ENCODE measurements at regions not wholly inside any gene's neighbourhood (a gene's known extent, or its start where the extent isn't known, plus 50 kb on each side); places are given as distances from the start of the nearest gene placed in this dataset.

GRCh38 chr10:47130491-47130890, 169.5 kb upstream of the GDF10 start:
- Histone ChIP-seq H3K4me3 (no peak overlapping the region), H3K27ac (no peak overlapping the region), H3K36me3 (no peaks in the 10 kb centered on the region), H3K27me3 (no peaks in the 10 kb centered on the region), H3K9me3 (no peaks in the 10 kb centered on the region), H3K4me1 (no peaks in the 10 kb centered on the region)
- intact Hi-C loops (cut with DNase I) = no loop called here
- TF ChIP-seq, protein P1, sequence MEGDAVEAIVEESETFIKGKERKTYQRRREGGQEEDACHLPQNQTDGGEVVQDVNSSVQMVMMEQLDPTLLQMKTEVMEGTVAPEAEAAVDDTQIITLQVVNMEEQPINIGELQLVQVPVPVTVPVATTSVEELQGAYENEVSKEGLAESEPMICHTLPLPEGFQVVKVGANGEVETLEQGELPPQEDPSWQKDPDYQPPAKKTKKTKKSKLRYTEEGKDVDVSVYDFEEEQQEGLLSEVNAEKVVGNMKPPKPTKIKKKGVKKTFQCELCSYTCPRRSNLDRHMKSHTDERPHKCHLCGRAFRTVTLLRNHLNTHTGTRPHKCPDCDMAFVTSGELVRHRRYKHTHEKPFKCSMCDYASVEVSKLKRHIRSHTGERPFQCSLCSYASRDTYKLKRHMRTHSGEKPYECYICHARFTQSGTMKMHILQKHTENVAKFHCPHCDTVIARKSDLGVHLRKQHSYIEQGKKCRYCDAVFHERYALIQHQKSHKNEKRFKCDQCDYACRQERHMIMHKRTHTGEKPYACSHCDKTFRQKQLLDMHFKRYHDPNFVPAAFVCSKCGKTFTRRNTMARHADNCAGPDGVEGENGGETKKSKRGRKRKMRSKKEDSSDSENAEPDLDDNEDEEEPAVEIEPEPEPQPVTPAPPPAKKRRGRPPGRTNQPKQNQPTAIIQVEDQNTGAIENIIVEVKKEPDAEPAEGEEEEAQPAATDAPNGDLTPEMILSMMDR (IDR thresholded peaks at IDR 0.05) = no peak
- TF ChIP-seq POLR2A (IDR thresholded peaks at IDR 0.05) = no peak
- TF ChIP-seq POLR2AphosphoS5 (IDR thresholded peaks at IDR 0.05; ENCODE audit: insufficient read depth in 1 of 2, low read depth in 1 of 2) = no peak
- no peak for DNase-seq (ENCODE audit: extremely low spot score in 2 of 2)

DNA sequence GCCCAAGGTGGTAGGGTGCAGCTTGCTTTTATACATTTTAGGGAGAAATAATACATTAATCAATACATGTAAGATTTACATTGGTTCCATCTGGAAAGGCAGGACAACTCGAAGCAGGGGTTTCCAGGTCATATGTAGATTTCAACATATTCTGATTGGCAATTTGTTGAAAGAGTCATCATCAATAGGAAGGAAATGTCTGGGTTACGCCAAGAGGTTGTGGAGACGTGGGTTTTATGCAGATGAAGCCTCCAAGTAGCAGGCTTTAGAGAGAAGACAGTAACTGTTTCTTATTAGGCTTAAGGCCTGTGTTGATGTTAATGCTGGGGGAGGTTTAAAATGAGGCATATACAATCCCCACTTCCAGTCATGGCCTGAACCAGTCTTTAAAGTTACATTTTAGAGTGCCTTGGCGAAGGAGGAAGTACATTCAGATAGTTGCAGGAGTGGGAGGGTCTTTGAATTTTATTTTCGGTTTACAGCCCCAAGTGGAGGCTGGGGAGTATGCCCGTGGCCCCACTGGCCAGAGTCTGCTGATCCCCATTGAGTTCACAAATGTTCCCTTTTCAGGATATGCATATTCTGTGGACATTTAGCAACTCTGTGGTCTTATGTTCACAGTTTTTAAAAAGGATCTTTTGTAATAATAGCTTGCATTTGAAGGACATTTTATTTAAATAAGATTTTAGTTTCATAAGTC, 166.0 kb upstream of the GDF10 start:
- Histone ChIP-seq H3K27me3 (no peaks in the 10 kb centered on the region), H3K27ac (no peak overlapping the region), H3K4me3 (no peak overlapping the region), H3K4me1 (no peaks in the 10 kb centered on the region), H3K9me3 (no peaks in the 10 kb centered on the region), H3K36me3 (no peaks in the 10 kb centered on the region)
- TF ChIP-seq POLR2A (IDR thresholded peaks at IDR 0.05) (no peak), POLR2AphosphoS5 (IDR thresholded peaks at IDR 0.05; ENCODE audit: insufficient read depth in 1 of 2, low read depth in 1 of 2) (no peak)
- TF ChIP-seq, protein P1 (IDR thresholded peaks at IDR 0.05) = no peak
- DNase-seq (ENCODE audit: extremely low spot score in 2 of 2) = no peak
- intact Hi-C loops (cut with DNase I) = no loop called here

- no peak for DNase-seq (ENCODE audit: extremely low spot score in 2 of 2)
- Histone ChIP-seq H3K4me3 (no peak overlapping the region), H3K9me3 (no peaks in the 10 kb centered on the region), H3K27me3 (no peaks in the 10 kb centered on the region), H3K36me3 (no peaks in the 10 kb centered on the region), H3K4me1 (no peaks in the 10 kb centered on the region), H3K27ac (no peak overlapping the region)
- intact Hi-C loops (cut with DNase I) = no loop called here
- no peak for TF ChIP-seq POLR2A (IDR thresholded peaks at IDR 0.05)
- TF ChIP-seq POLR2AphosphoS5 (IDR thresholded peaks at IDR 0.05; ENCODE audit: insufficient read depth in 1 of 2, low read depth in 1 of 2) = no peak
- TF ChIP-seq, protein P1 (IDR thresholded peaks at IDR 0.05) = no peak
These were observed 163.1 kb upstream of the GDF10 start for GRCh38 chr10:47136866-47137265.

- Histone ChIP-seq H3K4me3 (no peak overlapping the region), H3K9me3 (no peaks in the 10 kb centered on the region), H3K27ac (no peak overlapping the region), H3K4me1 (no peaks in the 10 kb centered on the region), H3K27me3 (no peaks in the 10 kb centered on the region), H3K36me3 (no peaks in the 10 kb centered on the region)
- TF ChIP-seq POLR2AphosphoS5 (IDR thresholded peaks at IDR 0.05; ENCODE audit: insufficient read depth in 1 of 2, low read depth in 1 of 2) = no peak
- TF ChIP-seq, protein P1 (IDR thresholded peaks at IDR 0.05) = no peak
- intact Hi-C loops (cut with DNase I) = no loop called here
- DNase-seq (ENCODE audit: extremely low spot score in 2 of 2) = no peak
These were observed 162.6 kb upstream of the GDF10 start for GRCh38 chr10:47137311-47137851.

- Histone ChIP-seq H3K9me3 (no peaks in the 10 kb centered on the region), H3K4me1 (no peaks in the 10 kb centered on the region), H3K4me3 (no peak overlapping the region), H3K27ac (no peak overlapping the region), H3K27me3 (no peaks in the 10 kb centered on the region), H3K36me3 (no peaks in the 10 kb centered on the region)
- DNase-seq (ENCODE audit: extremely low spot score in 2 of 2) = no peak
- no peak for TF ChIP-seq POLR2A (IDR thresholded peaks at IDR 0.05)
- TF ChIP-seq, protein P1 (IDR thresholded peaks at IDR 0.05) = no peak
- TF ChIP-seq POLR2AphosphoS5 (IDR thresholded peaks at IDR 0.05; ENCODE audit: insufficient read depth in 1 of 2, low read depth in 1 of 2) = no peak
- intact Hi-C loops (cut with DNase I) = no loop called here
These were observed 160.9 kb upstream of the GDF10 start for GRCh38 chr10:47139121-47139520.

All from vagina (tissue), 2 donors.